ENCODE measurements at regions not wholly inside any gene's neighbourhood (a gene's known extent, or its start where the extent isn't known, plus 50 kb on each side); places are given as distances from the start of the nearest gene placed in this dataset.
"Not testable (repeated sequence)": the region's sequence is repeated elsewhere in the genome, so short reads cannot be mapped to it uniquely, and the experiment has no call there.

DNA sequence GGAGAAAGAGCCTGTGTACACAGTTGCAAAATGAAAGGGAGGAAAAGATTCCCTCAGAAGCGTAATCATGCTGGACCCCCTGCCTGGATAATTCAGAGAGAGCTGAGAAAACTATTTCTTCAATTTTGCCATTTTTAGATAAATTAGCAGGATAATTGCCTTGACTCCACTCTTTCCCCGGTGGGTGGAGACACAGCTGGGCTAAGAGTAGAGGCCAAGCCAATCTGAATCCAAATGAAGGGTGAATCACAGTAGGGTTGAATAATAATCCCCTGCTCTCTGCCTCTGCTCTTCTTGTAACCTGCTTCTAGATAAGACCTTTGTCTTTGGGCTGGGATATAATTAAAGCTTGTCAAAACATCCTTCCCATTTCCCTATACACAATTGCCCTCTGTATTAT, 150.1 kb downstream of the CAPZA3 start:
- no peaks in the 10 kb centered on the region for H3K27me3 ChIP-seq (replicated peaks in 1 of 4; ENCODE audit: control extremely low read depth in 1 of 4, control insufficient read depth in 3 of 4, insufficient read depth in 4 of 4, low read length in 3 of 4)
- H3K9me3 Mint-ChIP-seq (ENCODE audit: insufficient read depth), result no peaks in the 10 kb centered on the region
- H3K79me2 ChIP-seq (ENCODE audit: control insufficient read depth, insufficient read depth, low read length), result no peaks in the 10 kb centered on the region
- H3K27ac Mint-ChIP-seq, result no peak overlapping the region
- TF ChIP-seq EZH2 (IDR thresholded peaks at IDR 0.05; ENCODE audit: borderline replicate concordance, insufficient read depth, low read depth, low read length, poor library complexity, severe bottlenecking), result no peak
- TF ChIP-seq, protein P1, sequence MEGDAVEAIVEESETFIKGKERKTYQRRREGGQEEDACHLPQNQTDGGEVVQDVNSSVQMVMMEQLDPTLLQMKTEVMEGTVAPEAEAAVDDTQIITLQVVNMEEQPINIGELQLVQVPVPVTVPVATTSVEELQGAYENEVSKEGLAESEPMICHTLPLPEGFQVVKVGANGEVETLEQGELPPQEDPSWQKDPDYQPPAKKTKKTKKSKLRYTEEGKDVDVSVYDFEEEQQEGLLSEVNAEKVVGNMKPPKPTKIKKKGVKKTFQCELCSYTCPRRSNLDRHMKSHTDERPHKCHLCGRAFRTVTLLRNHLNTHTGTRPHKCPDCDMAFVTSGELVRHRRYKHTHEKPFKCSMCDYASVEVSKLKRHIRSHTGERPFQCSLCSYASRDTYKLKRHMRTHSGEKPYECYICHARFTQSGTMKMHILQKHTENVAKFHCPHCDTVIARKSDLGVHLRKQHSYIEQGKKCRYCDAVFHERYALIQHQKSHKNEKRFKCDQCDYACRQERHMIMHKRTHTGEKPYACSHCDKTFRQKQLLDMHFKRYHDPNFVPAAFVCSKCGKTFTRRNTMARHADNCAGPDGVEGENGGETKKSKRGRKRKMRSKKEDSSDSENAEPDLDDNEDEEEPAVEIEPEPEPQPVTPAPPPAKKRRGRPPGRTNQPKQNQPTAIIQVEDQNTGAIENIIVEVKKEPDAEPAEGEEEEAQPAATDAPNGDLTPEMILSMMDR (IDR thresholded peaks at IDR 0.05), result no peak
- no peaks in the 10 kb centered on the region for H3K4me1 ChIP-seq (ENCODE audit: control insufficient read depth in 2 of 2, insufficient read depth in 2 of 2, low read length in 2 of 2)
- no peak for ATAC-seq (ENCODE audit: low read depth)
- no peak overlapping the region for H3K4me3 Mint-ChIP-seq
- no CpG with 5 or more reads among the region's 2 CpGs for WGBS (ENCODE audit: insufficient coverage)
- no peaks in the 10 kb centered on the region for H3K27me3 Mint-ChIP-seq
- H3K4me3 ChIP-seq (ENCODE audit: control extremely low read depth in 1 of 5, extremely low read depth in 1 of 5, insufficient read depth in 1 of 5, low read depth in 2 of 5, low read length in 4 of 5), result no peak overlapping the region
- no peaks in the 10 kb centered on the region for H3K9me3 ChIP-seq (ENCODE audit: control extremely low read depth in 1 of 3, control insufficient read depth in 2 of 3, insufficient read depth in 1 of 3, low read length in 2 of 3)
- H3K9ac ChIP-seq (ENCODE audit: low read length), result no peak overlapping the region
- no peak for DNase-seq
- H3K4me2 ChIP-seq (replicated peaks; ENCODE audit: low read depth, low read length, poor library complexity, severe bottlenecking), result no peak overlapping the region
- no peaks in the 10 kb centered on the region for H3K4me1 Mint-ChIP-seq
- POLR2A ChIA-PET, result no interaction called here
- H3K27ac ChIP-seq (ENCODE audit: low read length in 2 of 2), result no peak overlapping the region
- CTCF ChIA-PET, result no interaction called here
- no peak overlapping the region for H2AFZ ChIP-seq (ENCODE audit: insufficient read depth, low read depth, low read length, poor library complexity, severe bottlenecking)
- no peaks in the 10 kb centered on the region for H3K36me3 ChIP-seq (replicated peaks in 1 of 2; ENCODE audit: control extremely low read depth in 1 of 2, control insufficient read depth in 1 of 2, extremely low read depth in 1 of 2, insufficient read depth in 2 of 2, low read length in 1 of 2)
- intact Hi-C loops (cut with micrococcal nuclease), result no loop called here
- H4K20me1 ChIP-seq (ENCODE audit: control insufficient read depth, insufficient read depth, low read length, poor library complexity, severe bottlenecking), result no peaks in the 10 kb centered on the region

DNA sequence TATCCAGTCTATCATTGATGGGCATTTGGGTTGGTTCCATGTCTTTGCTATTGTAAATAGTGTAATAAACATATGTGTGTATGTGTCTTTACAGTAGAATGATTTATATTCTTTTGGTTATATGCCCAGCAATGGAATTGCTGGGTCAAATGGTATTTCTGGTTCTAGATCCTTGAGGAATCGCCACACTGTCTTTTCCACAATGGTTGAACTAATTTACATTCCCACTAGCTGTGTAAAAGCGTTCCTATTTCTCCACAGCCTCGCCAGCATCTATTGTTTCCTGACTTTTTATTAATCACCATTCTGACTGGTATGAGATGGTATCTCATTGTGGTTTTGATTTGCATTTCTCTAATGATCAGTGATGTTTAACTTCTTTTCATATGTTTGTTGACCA, 152.7 kb downstream of the CAPZA3 start:
- H3K9me3 Mint-ChIP-seq (ENCODE audit: insufficient read depth); CTCF ChIA-PET; H3K4me2 ChIP-seq (replicated peaks; ENCODE audit: low read depth, low read length, poor library complexity, severe bottlenecking); ATAC-seq (ENCODE audit: low read depth); H3K9ac ChIP-seq (ENCODE audit: low read length); H3K79me2 ChIP-seq (ENCODE audit: control insufficient read depth, insufficient read depth, low read length); H3K9me3 ChIP-seq (ENCODE audit: control extremely low read depth in 1 of 3, control insufficient read depth in 2 of 3, insufficient read depth in 1 of 3, low read length in 2 of 3); H3K27me3 Mint-ChIP-seq; H3K27me3 ChIP-seq (replicated peaks in 1 of 4; ENCODE audit: control extremely low read depth in 1 of 4, control insufficient read depth in 3 of 4, insufficient read depth in 4 of 4, low read length in 3 of 4); POLR2A ChIA-PET; H3K4me1 ChIP-seq (ENCODE audit: control insufficient read depth in 2 of 2, insufficient read depth in 2 of 2, low read length in 2 of 2); H3K4me1 Mint-ChIP-seq; H3K4me3 ChIP-seq (ENCODE audit: control extremely low read depth in 1 of 5, extremely low read depth in 1 of 5, insufficient read depth in 1 of 5, low read depth in 2 of 5, low read length in 4 of 5); H4K20me1 ChIP-seq (ENCODE audit: control insufficient read depth, insufficient read depth, low read length, poor library complexity, severe bottlenecking); H3K4me3 Mint-ChIP-seq; intact Hi-C loops (cut with micrococcal nuclease); H3K27ac ChIP-seq (ENCODE audit: low read length in 2 of 2); H3K27ac Mint-ChIP-seq; H3K36me3 ChIP-seq (replicated peaks in 1 of 2; ENCODE audit: control extremely low read depth in 1 of 2, control insufficient read depth in 1 of 2, extremely low read depth in 1 of 2, insufficient read depth in 2 of 2, low read length in 1 of 2); DNase-seq; H2AFZ ChIP-seq (ENCODE audit: insufficient read depth, low read depth, low read length, poor library complexity, severe bottlenecking): not testable (repeated sequence)
- WGBS (ENCODE audit: insufficient coverage), result no CpG with 5 or more reads among the region's 3 CpGs

Measured in B cell (primary cell).